ENCODE measurements at regions not wholly inside any gene's neighbourhood (a gene's known extent, or its start where the extent isn't known, plus 50 kb on each side); places are given as distances from the start of the nearest gene placed in this dataset.

- Histone ChIP-seq H3K9ac (ENCODE audit: low read depth in 1 of 2, low read length in 2 of 2) (no peak overlapping the region), H3K4me1 (ENCODE audit: control insufficient read depth in 4 of 4, insufficient read depth in 4 of 4, low read length in 3 of 4) (no peaks in the 10 kb centered on the region), H3K27ac (ENCODE audit: low read depth in 1 of 2, low read length in 2 of 2) (no peak overlapping the region), H3K36me3 (ENCODE audit: control insufficient read depth in 4 of 4, insufficient read depth in 3 of 4, low read depth in 1 of 4, low read length in 3 of 4) (no peaks in the 10 kb centered on the region), H3K27me3 (ENCODE audit: control insufficient read depth in 4 of 4, insufficient read depth in 4 of 4, low read length in 3 of 4) (no peaks in the 10 kb centered on the region), H3K9me3 (ENCODE audit: control insufficient read depth in 4 of 4, low read length in 3 of 4) (no peaks in the 10 kb centered on the region), H3K4me3 (ENCODE audit: low read depth in 1 of 3, low read length in 3 of 3) (no peak overlapping the region)
- no peak for DNase-seq (ENCODE audit: low spot score)
- WGBS = 51% methylated on average over 1 of the region's 1 CpG
- TF ChIP-seq HNF4G (IDR thresholded peaks at IDR 0.05) = no peak
- TF ChIP-seq RAD21 (IDR thresholded peaks at IDR 0.05) = no peak
- TF ChIP-seq NR2F2 (IDR thresholded peaks at IDR 0.05) = no peak
- no peak for TF ChIP-seq SP1 (IDR thresholded peaks at IDR 0.05)
- TF ChIP-seq TAF1 (conservative IDR thresholded peaks at IDR 0.05) = no peak
- no peak for TF ChIP-seq ATF3 (IDR thresholded peaks at IDR 0.05)
- no peak for TF ChIP-seq REST (IDR thresholded peaks at IDR 0.05)
- TF ChIP-seq GABPA (IDR thresholded peaks at IDR 0.05 in 1 of 2, conservative IDR thresholded peaks at IDR 0.05 in 1 of 2) = no peak
- no peak for TF ChIP-seq HNF4A (conservative IDR thresholded peaks at IDR 0.05)
- TF ChIP-seq RXRA (IDR thresholded peaks at IDR 0.05) = no peak
- no peak for TF ChIP-seq ZBTB33 (IDR thresholded peaks at IDR 0.05)
- no peak for TF ChIP-seq JUND (IDR thresholded peaks at IDR 0.05)
- no peak for TF ChIP-seq EGR1 (IDR thresholded peaks at IDR 0.05; ENCODE audit: low read depth in 2 of 2)
- TF ChIP-seq FOXA2 (IDR thresholded peaks at IDR 0.05) = no peak
- TF ChIP-seq CTCF (IDR thresholded peaks at IDR 0.05; ENCODE audit: low read depth, low read length, missing input control) = no peak
- no peak for TF ChIP-seq FOXA1 (IDR thresholded peaks at IDR 0.05)
Observed at GRCh38 chr7:45253368-45253767, 95.8 kb downstream of the RAMP3 start.

GRCh38 chr7:45255187-45255586 lies 97.6 kb downstream of the RAMP3 start:
- no peak overlapping the region for H3K9ac ChIP-seq (ENCODE audit: low read depth in 1 of 2, low read length in 2 of 2)
- DNase-seq (ENCODE audit: low spot score) = no peak
- H3K4me3 ChIP-seq (ENCODE audit: low read depth in 1 of 3, low read length in 3 of 3) = no peak overlapping the region
- H3K9me3 ChIP-seq (ENCODE audit: control insufficient read depth in 4 of 4, low read length in 3 of 4) = no peaks in the 10 kb centered on the region
- 88% methylated on average over 7 of the region's 7 CpGs for WGBS
- H3K27ac ChIP-seq (ENCODE audit: low read depth in 1 of 2, low read length in 2 of 2) = no peak overlapping the region
- H3K36me3 ChIP-seq (ENCODE audit: control insufficient read depth in 4 of 4, insufficient read depth in 3 of 4, low read depth in 1 of 4, low read length in 3 of 4) = no peaks in the 10 kb centered on the region
- H3K4me1 ChIP-seq (ENCODE audit: control insufficient read depth in 4 of 4, insufficient read depth in 4 of 4, low read length in 3 of 4) = no peaks in the 10 kb centered on the region
- H3K27me3 ChIP-seq (ENCODE audit: control insufficient read depth in 4 of 4, insufficient read depth in 4 of 4, low read length in 3 of 4) = peaks cover 0 to 3% (median 0%) of the 10 kb centered on the region in 4 donors
- TF ChIP-seq ZBTB33 (IDR thresholded peaks at IDR 0.05) = no peak
- no peak for TF ChIP-seq SP1 (IDR thresholded peaks at IDR 0.05)
- TF ChIP-seq ATF3 (IDR thresholded peaks at IDR 0.05) = no peak
- no peak for TF ChIP-seq HNF4G (IDR thresholded peaks at IDR 0.05)
